K562 (cell line): ENCODE measurements at regions not wholly inside any gene's neighbourhood (a gene's known extent, or its start where the extent isn't known, plus 50 kb on each side); places are given as distances from the start of the nearest gene placed in this dataset.

Experiments used
- ELF4 ChIP-seq: fragments of 450-650 bp; formaldehyde crosslinking; IDR thresholded peaks from 2 replicates; pipeline ENCODE4 v1.4.0; 2022; ENCODE audit warnings: missing genetic modification characterization
- HBP1 ChIP-seq: fragments of 450-650 bp; formaldehyde crosslinking; IDR thresholded peaks from 2 replicates; pipeline ENCODE4 v1.4.0; 2022; ENCODE audit warnings: missing genetic modification characterization
- POU5F1 ChIP-seq: fragments of 150-350 bp; IDR thresholded peaks from 2 replicates; pipeline ENCODE4 v1.6.1; 2014; ENCODE audit warnings: borderline replicate concordance, low read length, low read depth, mild to moderate bottlenecking; ENCODE audit not compliant: partially characterized antibody
- ZNF766 ChIP-seq: fragments of 200-800 bp; sonication (Bioruptor generic); conservative IDR thresholded peaks from 2 replicates; pipeline ENCODE4 v1.6.1; 2016; ENCODE audit warnings: missing genetic modification characterization, missing compliant biosample characterization
- TF ChIP-seq, protein P1 (sequence below), 2 experiments: fragments of 450-650 bp; IDR thresholded peaks; 2 replicates each; pipeline ENCODE4 v1.6.1; 2016; ENCODE audit warnings: mild to moderate bottlenecking in 2 of 2, borderline replicate concordance in 1 of 2, low read depth in 1 of 2, moderate library complexity in 1 of 2

DNA sequence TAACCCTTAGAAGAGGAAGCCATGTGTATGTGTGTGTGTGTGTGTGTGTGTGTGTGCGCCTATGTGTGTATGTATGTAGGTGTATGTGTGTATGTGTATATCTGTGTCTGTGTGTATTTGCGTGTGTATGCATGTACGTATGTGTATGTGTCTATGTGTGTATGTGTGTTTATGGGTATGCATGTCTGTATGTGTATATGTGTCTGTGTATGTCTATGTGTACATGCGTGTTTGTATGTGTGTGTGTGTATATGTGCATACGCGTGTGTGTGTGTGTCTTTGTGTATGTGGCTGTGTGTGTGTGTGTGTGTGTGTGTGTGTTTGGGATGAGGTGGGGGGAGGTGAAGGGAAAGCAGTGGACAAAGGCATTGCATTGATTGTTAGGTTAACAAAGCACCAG is 380.2 kb downstream of the HRH4 start (continued):
- TF ChIP-seq POU5F1 (no peak), ZNF766 (CRISPR knock-in tag) (no peak), ELF4 (CRISPR knock-in tag) (peak; percentile 43; the same call in 1 of the 2 replicates), HBP1 (CRISPR knock-in tag) (0 out of 2 replicates have a peak, but pooled peaks have one; percentile 60)
- TF ChIP-seq, protein P1, sequence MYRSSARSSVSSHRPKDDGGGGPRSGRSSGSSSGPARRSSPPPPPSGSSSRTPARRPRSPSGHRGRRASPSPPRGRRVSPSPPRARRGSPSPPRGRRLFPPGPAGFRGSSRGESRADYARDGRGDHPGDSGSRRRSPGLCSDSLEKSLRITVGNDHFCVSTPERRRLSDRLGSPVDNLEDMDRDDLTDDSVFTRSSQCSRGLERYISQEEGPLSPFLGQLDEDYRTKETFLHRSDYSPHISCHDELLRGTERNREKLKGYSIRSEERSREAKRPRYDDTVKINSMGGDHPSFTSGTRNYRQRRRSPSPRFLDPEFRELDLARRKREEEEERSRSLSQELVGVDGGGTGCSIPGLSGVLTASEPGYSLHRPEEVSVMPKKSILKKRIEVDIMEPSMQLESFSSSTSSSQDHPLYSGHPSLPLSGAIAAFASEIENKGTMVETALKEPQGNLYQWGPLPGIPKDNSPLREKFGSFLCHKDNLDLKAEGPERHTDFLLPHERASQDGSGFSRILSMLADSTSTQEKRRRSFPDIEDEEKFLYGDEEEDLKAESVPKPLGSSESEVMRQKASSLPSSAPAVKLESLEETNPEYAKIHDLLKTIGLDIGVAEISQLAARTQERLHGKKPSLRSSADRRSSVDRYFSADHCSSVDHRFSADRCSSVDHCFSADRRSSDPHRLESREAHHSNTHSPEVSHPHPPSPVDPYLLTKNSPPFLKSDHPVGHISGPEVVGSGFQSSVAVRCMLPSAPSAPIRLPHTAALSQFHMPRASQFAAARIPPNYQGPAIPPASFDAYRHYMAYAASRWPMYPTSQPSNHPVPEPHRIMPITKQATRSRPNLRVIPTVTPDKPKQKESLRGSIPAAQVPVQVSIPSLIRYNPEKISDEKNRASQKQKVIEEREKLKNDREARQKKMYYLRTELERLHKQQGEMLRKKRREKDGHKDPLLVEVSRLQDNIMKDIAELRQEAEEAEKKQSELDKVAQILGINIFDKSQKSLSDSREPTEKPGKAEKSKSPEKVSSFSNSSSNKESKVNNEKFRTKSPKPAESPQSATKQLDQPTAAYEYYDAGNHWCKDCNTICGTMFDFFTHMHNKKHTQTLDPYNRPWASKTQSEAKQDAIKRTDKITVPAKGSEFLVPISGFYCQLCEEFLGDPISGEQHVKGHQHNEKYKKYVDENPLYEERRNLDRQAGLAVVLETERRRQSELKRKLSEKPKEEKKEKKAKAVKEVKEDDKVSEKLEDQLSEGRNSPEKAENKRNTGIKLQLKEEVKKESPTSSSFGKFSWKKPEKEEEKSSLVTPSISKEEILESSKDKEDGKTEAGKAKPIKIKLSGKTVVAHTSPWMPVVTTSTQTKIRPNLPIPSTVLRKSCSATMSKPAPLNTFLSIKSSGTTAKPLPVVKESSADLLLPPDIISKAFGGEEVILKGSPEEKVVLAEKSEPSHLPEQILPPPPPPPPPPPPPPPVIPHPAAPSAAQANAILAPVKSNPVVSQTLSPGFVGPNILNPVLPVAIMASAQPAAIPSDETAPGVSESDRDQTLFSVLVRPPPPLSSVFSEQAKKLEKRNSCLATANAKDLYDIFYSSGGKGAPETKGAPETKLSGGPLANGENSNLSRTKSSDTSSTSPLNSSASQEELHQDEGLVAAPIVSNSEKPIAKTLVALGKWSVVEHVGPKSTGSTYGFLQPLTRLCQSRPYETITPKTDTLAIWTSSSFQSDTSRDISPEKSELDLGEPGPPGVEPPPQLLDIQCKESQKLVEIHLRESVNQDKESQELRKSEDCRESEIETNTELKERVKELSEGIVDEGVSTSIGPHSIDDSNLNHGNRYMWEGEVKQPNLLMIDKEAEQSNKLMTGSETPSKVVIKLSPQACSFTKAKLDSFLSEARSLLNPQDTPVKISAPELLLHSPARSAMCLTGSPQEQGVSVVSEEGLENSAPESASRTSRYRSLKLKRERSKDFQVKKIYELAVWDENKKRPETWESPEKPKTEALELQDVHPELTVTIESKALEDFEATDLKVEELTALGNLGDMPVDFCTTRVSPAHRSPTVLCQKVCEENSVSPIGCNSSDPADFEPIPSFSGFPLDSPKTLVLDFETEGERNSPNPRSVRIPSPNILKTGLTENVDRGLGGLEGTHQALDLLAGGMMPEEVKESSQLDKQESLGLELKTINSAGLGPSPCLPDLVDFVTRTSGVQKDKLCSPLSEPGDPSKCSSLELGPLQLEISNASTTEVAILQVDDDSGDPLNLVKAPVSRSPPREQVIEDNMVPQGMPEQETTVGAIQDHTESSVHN (IDR thresholded peaks at IDR 0.05; ENCODE audit: borderline replicate concordance in 1 of 2, low read depth in 1 of 2), result no peak
- TF ChIP-seq, all 486 proteins: peak for 6
